Chondrocyte (in vitro differentiated cells): ENCODE measurements at regions not wholly inside any gene's neighbourhood (a gene's known extent, or its start where the extent isn't known, plus 50 kb on each side); places are given as distances from the start of the nearest gene placed in this dataset.
A peak's percentile ranks its signal among the peaks of the same experiment; 100 is the strongest.

Source experiments
- DNase-seq: peaks from one replicate; pipeline ENCODE4 v3.0.0; 2021; ENCODE audit warnings: mixed read lengths, low spot score
- H3K27ac Mint-ChIP-seq: one replicate; pipeline ENCODE4 v1.8.0; 2021; ENCODE audit warnings: mild to moderate bottlenecking, moderate library complexity, mixed read lengths; ENCODE audit not compliant: unreplicated experiment
- H3K27me3 Mint-ChIP-seq: 2 replicates; pipeline ENCODE4 v1.8.0; 2021; ENCODE audit warnings: low read depth, mixed read lengths
- H3K36me3 Mint-ChIP-seq: 2 replicates; pipeline ENCODE4 v1.8.0; 2021; ENCODE audit warnings: low read depth, mixed read lengths
- H3K4me1 Mint-ChIP-seq: 2 replicates; pipeline ENCODE4 v1.8.0; 2021; ENCODE audit warnings: low read depth, mild to moderate bottlenecking, mixed read lengths
- H3K4me3 Mint-ChIP-seq: one replicate; pipeline ENCODE4 v1.8.0; 2021; ENCODE audit warnings: mild to moderate bottlenecking, moderate library complexity, mixed read lengths; ENCODE audit not compliant: unreplicated experiment
- H3K9me3 Mint-ChIP-seq: 2 replicates; pipeline ENCODE4 v1.8.0; 2021; ENCODE audit warnings: low read depth, mixed read lengths
- TF ChIP-seq, protein P1 (sequence below): fragments of 200-600 bp; sonication (generic); IDR thresholded peaks from 2 replicates; pipeline ENCODE4 v1.5.0; 2021; ENCODE audit warnings: antibody characterized with exemption, mild to moderate bottlenecking, moderate library complexity

DNA sequence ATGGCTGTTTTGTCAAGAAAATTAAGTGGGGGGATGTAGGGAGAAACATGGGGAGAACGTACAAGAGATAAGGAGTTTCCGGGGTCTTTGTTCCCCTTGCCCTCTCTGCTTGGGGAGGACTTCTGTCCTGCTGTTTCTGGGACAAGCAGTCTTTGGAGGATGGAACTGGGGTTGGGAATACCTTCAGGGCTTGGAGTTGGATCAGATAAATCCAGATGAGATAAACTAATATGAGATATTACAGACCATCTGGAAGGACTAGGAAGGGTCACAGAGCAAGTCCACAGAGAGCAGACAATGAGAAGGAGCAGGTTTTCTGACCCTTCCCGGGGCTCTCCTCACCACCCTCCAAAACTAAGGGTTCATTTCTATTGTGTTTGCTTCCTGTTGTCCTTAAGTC, 237.5 kb downstream of the TSHZ3 start:
- no peaks in the 10 kb centered on the region for H3K9me3 Mint-ChIP-seq
- H3K4me1 Mint-ChIP-seq: peaks cover 8% of the 10 kb centered on the region
- H3K27me3 Mint-ChIP-seq: no peaks in the 10 kb centered on the region
- TF ChIP-seq, protein P1, sequence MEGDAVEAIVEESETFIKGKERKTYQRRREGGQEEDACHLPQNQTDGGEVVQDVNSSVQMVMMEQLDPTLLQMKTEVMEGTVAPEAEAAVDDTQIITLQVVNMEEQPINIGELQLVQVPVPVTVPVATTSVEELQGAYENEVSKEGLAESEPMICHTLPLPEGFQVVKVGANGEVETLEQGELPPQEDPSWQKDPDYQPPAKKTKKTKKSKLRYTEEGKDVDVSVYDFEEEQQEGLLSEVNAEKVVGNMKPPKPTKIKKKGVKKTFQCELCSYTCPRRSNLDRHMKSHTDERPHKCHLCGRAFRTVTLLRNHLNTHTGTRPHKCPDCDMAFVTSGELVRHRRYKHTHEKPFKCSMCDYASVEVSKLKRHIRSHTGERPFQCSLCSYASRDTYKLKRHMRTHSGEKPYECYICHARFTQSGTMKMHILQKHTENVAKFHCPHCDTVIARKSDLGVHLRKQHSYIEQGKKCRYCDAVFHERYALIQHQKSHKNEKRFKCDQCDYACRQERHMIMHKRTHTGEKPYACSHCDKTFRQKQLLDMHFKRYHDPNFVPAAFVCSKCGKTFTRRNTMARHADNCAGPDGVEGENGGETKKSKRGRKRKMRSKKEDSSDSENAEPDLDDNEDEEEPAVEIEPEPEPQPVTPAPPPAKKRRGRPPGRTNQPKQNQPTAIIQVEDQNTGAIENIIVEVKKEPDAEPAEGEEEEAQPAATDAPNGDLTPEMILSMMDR: no peak
- no peak overlapping the region for H3K27ac Mint-ChIP-seq
- no peak overlapping the region for H3K4me3 Mint-ChIP-seq
- no peak for DNase-seq
- no peaks in the 10 kb centered on the region for H3K36me3 Mint-ChIP-seq

DNA sequence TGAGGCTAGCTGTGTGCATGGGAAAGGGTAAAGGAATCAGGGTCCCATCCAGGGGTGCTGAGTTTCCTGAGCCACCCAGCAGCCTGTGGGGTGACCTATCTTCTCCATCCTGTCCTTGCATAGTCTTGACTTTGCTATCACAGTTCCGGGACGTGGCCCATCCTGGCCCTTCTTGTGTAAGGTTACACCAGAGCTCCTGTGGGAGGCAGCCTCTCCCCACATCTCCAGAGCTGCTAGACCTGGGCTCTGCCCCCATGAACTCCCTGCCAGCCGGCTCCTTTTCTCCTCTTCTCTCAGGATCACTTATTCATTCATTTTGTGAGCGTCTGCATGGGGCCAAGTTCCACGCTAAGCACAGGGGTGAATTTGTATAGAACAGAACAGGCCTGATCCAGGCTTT, 238.9 kb downstream of the TSHZ3 start:
- Mint-ChIP-seq H3K9me3 (no peaks in the 10 kb centered on the region), H3K36me3 (no peaks in the 10 kb centered on the region), H3K4me3 (no peak overlapping the region), H3K27me3 (no peaks in the 10 kb centered on the region), H3K4me1 (peaks cover 8% of the 10 kb centered on the region), H3K27ac (no peak overlapping the region)
- TF ChIP-seq, protein P1: peak; percentile 56
- no peak for DNase-seq

DNA sequence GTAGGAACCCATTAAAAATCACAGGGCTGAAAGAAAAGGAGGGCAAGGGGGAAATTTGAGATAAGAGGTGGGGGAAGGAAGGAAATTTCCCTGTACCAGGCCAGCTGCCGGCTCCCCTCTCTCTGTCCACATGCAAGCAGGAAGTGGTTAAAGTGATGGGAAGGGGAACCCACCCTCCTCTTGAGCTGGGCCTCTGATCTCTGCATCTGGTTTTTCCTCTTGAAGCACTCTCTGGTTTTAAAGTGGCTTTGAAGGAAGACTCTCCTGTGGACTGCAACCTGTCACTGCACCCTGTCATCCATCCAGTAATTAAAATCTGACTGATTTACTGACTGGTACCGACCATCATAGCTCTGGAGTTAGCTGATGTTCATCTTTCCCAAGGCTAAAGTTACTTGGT, 239.6 kb downstream of the TSHZ3 start:
- TF ChIP-seq, protein P1: no peak
- H3K27ac Mint-ChIP-seq: no peak overlapping the region
- no peaks in the 10 kb centered on the region for H3K36me3 Mint-ChIP-seq
- H3K27me3 Mint-ChIP-seq: no peaks in the 10 kb centered on the region
- H3K4me3 Mint-ChIP-seq: no peak overlapping the region
- no peaks in the 10 kb centered on the region for H3K9me3 Mint-ChIP-seq
- no peak for DNase-seq
- H3K4me1 Mint-ChIP-seq: peaks cover 8% of the 10 kb centered on the region

DNA sequence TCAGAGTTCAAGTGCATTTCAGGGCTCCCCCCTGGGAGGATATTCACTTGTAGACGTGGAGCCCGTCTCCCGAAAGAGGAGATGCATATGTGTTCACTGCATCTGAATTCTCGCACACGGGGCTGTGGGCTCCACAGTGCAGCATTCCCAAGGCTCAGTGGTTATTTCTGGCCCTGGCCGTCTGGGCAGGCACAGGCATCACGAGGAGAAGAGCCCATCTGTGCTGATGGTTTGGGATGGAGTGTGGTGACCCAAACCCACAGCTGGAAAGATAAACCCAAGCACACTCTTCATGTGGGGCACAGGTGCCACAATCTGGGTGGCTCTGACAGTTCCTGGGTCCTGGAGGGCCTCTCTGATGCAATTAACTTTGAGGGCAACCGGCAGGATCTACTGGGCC, 242.1 kb downstream of the TSHZ3 start:
- no peak for DNase-seq
- H3K27me3 Mint-ChIP-seq: no peaks in the 10 kb centered on the region
- no peak overlapping the region for H3K4me3 Mint-ChIP-seq
- H3K36me3 Mint-ChIP-seq: no peaks in the 10 kb centered on the region
- no peaks in the 10 kb centered on the region for H3K4me1 Mint-ChIP-seq
- no peaks in the 10 kb centered on the region for H3K9me3 Mint-ChIP-seq
- TF ChIP-seq, protein P1: no peak
- H3K27ac Mint-ChIP-seq: no peak overlapping the region

DNA sequence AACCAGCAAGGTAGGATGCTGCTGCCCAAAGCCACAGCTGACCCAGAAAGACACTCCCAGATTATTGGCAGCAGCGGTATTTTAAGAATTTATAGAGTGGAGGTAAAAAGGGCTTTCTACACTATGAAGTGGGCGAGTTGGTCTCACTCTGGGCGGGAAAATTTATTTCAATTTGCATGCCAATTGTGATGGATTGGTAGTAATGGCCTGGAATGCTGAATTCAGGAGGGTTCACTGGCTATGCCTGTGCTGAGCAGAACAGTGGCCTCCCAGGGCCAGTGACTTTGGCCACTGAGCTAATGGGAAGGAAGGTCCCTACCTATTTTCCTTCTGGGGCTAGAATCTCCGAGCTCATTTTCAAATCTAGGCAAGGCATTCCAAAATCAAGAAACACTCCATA, 243.5 kb downstream of the TSHZ3 start:
- no peak for DNase-seq
- no peaks in the 10 kb centered on the region for H3K27me3 Mint-ChIP-seq
- peaks cover 6% of the 10 kb centered on the region for H3K4me1 Mint-ChIP-seq
- TF ChIP-seq, protein P1: no peak
- no peak overlapping the region for H3K27ac Mint-ChIP-seq
- H3K36me3 Mint-ChIP-seq: no peaks in the 10 kb centered on the region
- H3K4me3 Mint-ChIP-seq: no peak overlapping the region
- no peaks in the 10 kb centered on the region for H3K9me3 Mint-ChIP-seq
